Lower leg skin (tissue), 3 donors: ENCODE measurements at regions not wholly inside any gene's neighbourhood (a gene's known extent, or its start where the extent isn't known, plus 50 kb on each side); places are given as distances from the start of the nearest gene placed in this dataset.

Experiments used
- POLR2A ChIP-seq, 2 donors: fragments of 450-650 bp; IDR thresholded peaks; one replicate each; pipeline ENCODE4 v1.6.1; 2016 to 2017; ENCODE audit warnings: antibody characterized with exemption in 2 of 2, mild to moderate bottlenecking in 1 of 2, moderate library complexity in 1 of 2
- TF ChIP-seq, protein P1 (sequence below), 3 donors: fragments of 450-650 bp; IDR thresholded peaks; one replicate each; pipeline ENCODE4 v1.5.1; 2016; ENCODE audit warnings: antibody characterized with exemption in 3 of 3, mild to moderate bottlenecking in 3 of 3, moderate library complexity in 2 of 3

DNA sequence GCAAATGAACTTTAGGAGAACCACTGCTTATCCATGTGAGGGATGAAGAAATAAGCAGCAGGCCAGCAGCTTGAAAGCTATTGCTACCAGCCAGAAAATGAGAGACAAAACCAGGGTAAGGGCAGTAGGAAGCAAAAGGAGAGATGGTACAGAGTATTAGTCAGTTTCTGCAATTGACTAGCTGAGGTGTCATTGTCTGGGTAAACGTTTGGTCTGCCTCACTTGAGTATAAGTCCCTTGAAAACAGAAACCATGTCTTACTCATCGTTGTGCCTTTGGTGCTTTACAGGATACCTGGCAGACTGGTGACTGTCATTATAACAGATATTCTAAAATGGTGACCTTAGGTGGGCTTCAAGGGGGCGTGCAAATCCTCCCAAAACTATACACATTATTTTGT is 63.9 kb upstream of the USP47 start:
- TF ChIP-seq POLR2A (IDR thresholded peaks at IDR 0.05), result no peak
- TF ChIP-seq, protein P1, sequence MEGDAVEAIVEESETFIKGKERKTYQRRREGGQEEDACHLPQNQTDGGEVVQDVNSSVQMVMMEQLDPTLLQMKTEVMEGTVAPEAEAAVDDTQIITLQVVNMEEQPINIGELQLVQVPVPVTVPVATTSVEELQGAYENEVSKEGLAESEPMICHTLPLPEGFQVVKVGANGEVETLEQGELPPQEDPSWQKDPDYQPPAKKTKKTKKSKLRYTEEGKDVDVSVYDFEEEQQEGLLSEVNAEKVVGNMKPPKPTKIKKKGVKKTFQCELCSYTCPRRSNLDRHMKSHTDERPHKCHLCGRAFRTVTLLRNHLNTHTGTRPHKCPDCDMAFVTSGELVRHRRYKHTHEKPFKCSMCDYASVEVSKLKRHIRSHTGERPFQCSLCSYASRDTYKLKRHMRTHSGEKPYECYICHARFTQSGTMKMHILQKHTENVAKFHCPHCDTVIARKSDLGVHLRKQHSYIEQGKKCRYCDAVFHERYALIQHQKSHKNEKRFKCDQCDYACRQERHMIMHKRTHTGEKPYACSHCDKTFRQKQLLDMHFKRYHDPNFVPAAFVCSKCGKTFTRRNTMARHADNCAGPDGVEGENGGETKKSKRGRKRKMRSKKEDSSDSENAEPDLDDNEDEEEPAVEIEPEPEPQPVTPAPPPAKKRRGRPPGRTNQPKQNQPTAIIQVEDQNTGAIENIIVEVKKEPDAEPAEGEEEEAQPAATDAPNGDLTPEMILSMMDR (IDR thresholded peaks at IDR 0.05), result no peak
